K562 (cell line): ENCODE measurements at regions not wholly inside any gene's neighbourhood (a gene's known extent, or its start where the extent isn't known, plus 50 kb on each side); places are given as distances from the start of the nearest gene placed in this dataset.

Experiments used
- ATAC-seq: fragments of 200-7000 bp; cut with Tn5 transposase; 3 replicates; pipeline ENCODE4 v1.9.1; 2020; ENCODE audit warnings: moderate library complexity
- BruUV-seq: library from RNA; stranded (reverse); fragments of 400-500 nt; replicated peaks from 2 replicates; lab custom pipeline; 2021; lab: Mats Ljungman, UMichigan
- CTCF ChIA-PET: fragments of 300-600 bp; formaldehyde crosslinking; extraction: SDS; loops from one replicate; lab custom pipeline; 2021; ENCODE audit warnings: low intra/inter-chr PET ratio; lab: Yijun Ruan, JAX
- POLR2A ChIA-PET: fragments of 300-600, 350-650 bp; sonication (Branson Sonifier 250); formaldehyde crosslinking; extraction: SDS; loops from one replicate; lab custom pipeline; 2021; ENCODE audit warnings: antibody characterized with exemption, inconsistent platforms; lab: Yijun Ruan, JAX
- DNase-seq, 4 experiments: peaks; one replicate each; pipeline versions ENCODE4 v3.0.0 to v3.0.0-alpha.2; 2011 to 2018; ENCODE audit warnings: low spot score in 3 of 4, mixed read lengths in 3 of 4; ENCODE audit errors: extremely low read depth in 1 of 4
- FAIRE-seq: peaks from 2 replicates; lab custom pipeline; 2011; peaks lifted over from hg19 to GRCh38; lab: Jason Lieb, UNC
- H2AFZ ChIP-seq: 2 replicates; pipeline ENCODE4 v1.6.0; 2011; ENCODE audit warnings: low read depth, low read length, control low read depth, inconsistent platforms
- H3K27ac ChIP-seq: fragments of 200-600 bp; 3 replicates; pipeline ENCODE4 v1.8.0; 2011; ENCODE audit warnings: low read depth, mild to moderate bottlenecking, control low read depth, inconsistent platforms, low read length, moderate library complexity, mixed read lengths; ENCODE audit errors: extremely low read depth
- H3K27me3 ChIP-seq, 2 experiments: fragments of 300-600 bp in 1 of 2; 2 replicates in 1 of 2; 3 replicates in 1 of 2; pipeline versions ENCODE4 v1.6.0 to v1.8.0; 2011; ENCODE audit warnings: inconsistent platforms in 2 of 2, low read length in 2 of 2, mild to moderate bottlenecking in 1 of 2, mixed read lengths in 1 of 2, moderate library complexity in 1 of 2; ENCODE audit not compliant: control insufficient read depth in 2 of 2, insufficient read depth in 2 of 2
- H3K36me3 ChIP-seq: fragments of 300-600 bp; 3 replicates; pipeline ENCODE4 v1.8.0; 2011; ENCODE audit warnings: mild to moderate bottlenecking, low read length, inconsistent platforms; ENCODE audit not compliant: control insufficient read depth, insufficient read depth
- H3K4me1 ChIP-seq, 2 experiments: fragments of 200-600 bp in 1 of 2; replicated peaks in 1 of 2; 2 replicates in 1 of 2; 3 replicates in 1 of 2; pipeline versions ENCODE4 v1.5.1 to v1.8.0; 2011; ENCODE audit warnings: inconsistent platforms in 2 of 2, low read length in 2 of 2, mild to moderate bottlenecking in 1 of 2, mixed read lengths in 1 of 2, moderate library complexity in 1 of 2; ENCODE audit not compliant: control insufficient read depth in 2 of 2, insufficient read depth in 2 of 2
- H3K4me2 ChIP-seq: 2 replicates; pipeline ENCODE4 v1.6.1; 2011; ENCODE audit warnings: low read length, control low read depth, inconsistent platforms, mixed read lengths; ENCODE audit not compliant: insufficient read depth
- H3K4me3 ChIP-seq: fragments of 200-600 bp; sonication (generic), shearing (Covaris generic); 2 replicates; pipeline ENCODE4 v1.5.1; 2016; ENCODE audit warnings: control low read depth, inconsistent platforms
- H3K79me2 ChIP-seq: fragments of 200-600 bp; 3 replicates; pipeline ENCODE4 v1.8.0; 2011; ENCODE audit warnings: low read length, inconsistent platforms; ENCODE audit not compliant: control insufficient read depth, insufficient read depth
- H3K9ac ChIP-seq, 2 experiments: 2 replicates each; pipeline versions ENCODE4 v1.6.0 to v1.6.1; 2011; ENCODE audit warnings: low read depth in 2 of 2, low read length in 2 of 2, control low read depth in 1 of 2, inconsistent platforms in 1 of 2, mild to moderate bottlenecking in 1 of 2, mixed read lengths in 1 of 2; ENCODE audit not compliant: insufficient read depth in 1 of 2
- H3K9me1 ChIP-seq: one replicate; pipeline ENCODE4 v1.6.0; 2011; ENCODE audit warnings: inconsistent platforms, mild to moderate bottlenecking, low read length, moderate library complexity; ENCODE audit not compliant: control insufficient read depth, insufficient read depth
- H3K9me3 ChIP-seq: replicated peaks from 2 replicates; pipeline ENCODE4 v1.5.1; 2011; ENCODE audit warnings: low read depth, low read length, inconsistent platforms; ENCODE audit not compliant: control insufficient read depth, insufficient read depth
- H4K20me1 ChIP-seq: replicated peaks from 2 replicates; pipeline ENCODE4 v1.6.1; 2011; ENCODE audit warnings: low read length, inconsistent platforms, mixed read lengths; ENCODE audit not compliant: control insufficient read depth, insufficient read depth
- EZH2 ChIP-seq: IDR thresholded peaks from 2 replicates; pipeline ENCODE4 v1.6.1; 2012; ENCODE audit warnings: low read depth, mild to moderate bottlenecking, inconsistent platforms, low read length, borderline replicate concordance
- ZNF253 ChIP-seq: fragments of 250-450 bp; sonication (Bioruptor Pico); conservative IDR thresholded peaks from 2 replicates; pipeline ENCODE4 v1.6.1; 2021; ENCODE audit warnings: mild to moderate bottlenecking
- WGBS: fragments of 100-300 bp; shearing (Covaris generic); methylation state at CpG from one replicate; pipeline ENCODE4 v1.1.6; 2016; ENCODE audit warnings: low coverage, mixed read lengths; ENCODE audit not compliant: insufficient coverage; ENCODE audit errors: missing lambda C conversion rate; 5-methylcytosine and 5-hydroxymethylcytosine counted together
- in situ Hi-C: fragments of 300-500 bp; cut with MboI; formaldehyde crosslinking; loops from 4 replicates; pipeline ENCODE4 v1.15.0; 2018; ENCODE audit warnings: inconsistent platforms, mixed read lengths
- intact Hi-C: fragments of 100-400 bp; cut with micrococcal nuclease; formaldehyde crosslinking; loops from 2 replicates; pipeline ENCODE4 v1.14.2; 2022
- TF ChIP-seq, protein P1 (sequence below): fragments of 200-600 bp; sonication (generic); IDR thresholded peaks from one replicate; pipeline ENCODE4 v1.6.1; 2012; ENCODE audit warnings: mild to moderate bottlenecking, low read depth, low read length, inconsistent platforms

DNA sequence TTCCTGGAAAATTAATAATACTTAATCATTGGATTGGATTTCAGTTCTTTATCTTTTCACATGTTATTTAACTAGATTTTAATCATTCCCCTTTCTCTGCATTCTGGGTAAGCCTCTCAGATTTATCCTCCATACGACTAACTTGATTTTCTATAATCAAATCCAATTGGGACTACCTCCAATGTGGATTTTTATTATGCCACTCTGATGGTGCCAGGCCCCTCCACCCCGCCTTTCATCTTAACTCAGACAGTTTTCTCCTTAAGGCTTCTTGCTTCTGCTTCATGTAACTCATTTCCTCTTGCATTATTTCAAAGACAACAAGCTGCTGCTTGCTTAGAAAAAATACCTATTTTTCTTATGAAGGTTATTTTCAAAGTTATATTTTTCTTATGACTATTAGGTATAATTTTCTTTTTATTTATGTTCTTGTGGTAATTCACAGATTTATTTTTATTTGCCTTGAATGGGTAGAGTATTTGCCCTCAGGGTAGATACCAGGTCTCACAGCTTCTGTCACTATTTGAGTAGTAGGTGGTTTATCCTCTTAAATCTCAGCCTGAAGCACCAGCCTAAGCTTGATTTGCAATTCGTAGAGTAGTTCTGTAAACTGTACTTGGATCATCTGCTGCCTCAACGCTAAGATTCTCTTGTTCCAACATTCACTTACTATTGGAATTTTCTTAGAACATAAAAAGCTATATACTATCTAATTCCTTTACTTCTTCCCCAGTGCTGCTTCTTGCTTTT lies 659.0 kb upstream of the ARRDC3 start:
- ATAC-seq = no peak
- H3K27me3 ChIP-seq = no peaks in the 10 kb centered on the region
- TF ChIP-seq, protein P1, sequence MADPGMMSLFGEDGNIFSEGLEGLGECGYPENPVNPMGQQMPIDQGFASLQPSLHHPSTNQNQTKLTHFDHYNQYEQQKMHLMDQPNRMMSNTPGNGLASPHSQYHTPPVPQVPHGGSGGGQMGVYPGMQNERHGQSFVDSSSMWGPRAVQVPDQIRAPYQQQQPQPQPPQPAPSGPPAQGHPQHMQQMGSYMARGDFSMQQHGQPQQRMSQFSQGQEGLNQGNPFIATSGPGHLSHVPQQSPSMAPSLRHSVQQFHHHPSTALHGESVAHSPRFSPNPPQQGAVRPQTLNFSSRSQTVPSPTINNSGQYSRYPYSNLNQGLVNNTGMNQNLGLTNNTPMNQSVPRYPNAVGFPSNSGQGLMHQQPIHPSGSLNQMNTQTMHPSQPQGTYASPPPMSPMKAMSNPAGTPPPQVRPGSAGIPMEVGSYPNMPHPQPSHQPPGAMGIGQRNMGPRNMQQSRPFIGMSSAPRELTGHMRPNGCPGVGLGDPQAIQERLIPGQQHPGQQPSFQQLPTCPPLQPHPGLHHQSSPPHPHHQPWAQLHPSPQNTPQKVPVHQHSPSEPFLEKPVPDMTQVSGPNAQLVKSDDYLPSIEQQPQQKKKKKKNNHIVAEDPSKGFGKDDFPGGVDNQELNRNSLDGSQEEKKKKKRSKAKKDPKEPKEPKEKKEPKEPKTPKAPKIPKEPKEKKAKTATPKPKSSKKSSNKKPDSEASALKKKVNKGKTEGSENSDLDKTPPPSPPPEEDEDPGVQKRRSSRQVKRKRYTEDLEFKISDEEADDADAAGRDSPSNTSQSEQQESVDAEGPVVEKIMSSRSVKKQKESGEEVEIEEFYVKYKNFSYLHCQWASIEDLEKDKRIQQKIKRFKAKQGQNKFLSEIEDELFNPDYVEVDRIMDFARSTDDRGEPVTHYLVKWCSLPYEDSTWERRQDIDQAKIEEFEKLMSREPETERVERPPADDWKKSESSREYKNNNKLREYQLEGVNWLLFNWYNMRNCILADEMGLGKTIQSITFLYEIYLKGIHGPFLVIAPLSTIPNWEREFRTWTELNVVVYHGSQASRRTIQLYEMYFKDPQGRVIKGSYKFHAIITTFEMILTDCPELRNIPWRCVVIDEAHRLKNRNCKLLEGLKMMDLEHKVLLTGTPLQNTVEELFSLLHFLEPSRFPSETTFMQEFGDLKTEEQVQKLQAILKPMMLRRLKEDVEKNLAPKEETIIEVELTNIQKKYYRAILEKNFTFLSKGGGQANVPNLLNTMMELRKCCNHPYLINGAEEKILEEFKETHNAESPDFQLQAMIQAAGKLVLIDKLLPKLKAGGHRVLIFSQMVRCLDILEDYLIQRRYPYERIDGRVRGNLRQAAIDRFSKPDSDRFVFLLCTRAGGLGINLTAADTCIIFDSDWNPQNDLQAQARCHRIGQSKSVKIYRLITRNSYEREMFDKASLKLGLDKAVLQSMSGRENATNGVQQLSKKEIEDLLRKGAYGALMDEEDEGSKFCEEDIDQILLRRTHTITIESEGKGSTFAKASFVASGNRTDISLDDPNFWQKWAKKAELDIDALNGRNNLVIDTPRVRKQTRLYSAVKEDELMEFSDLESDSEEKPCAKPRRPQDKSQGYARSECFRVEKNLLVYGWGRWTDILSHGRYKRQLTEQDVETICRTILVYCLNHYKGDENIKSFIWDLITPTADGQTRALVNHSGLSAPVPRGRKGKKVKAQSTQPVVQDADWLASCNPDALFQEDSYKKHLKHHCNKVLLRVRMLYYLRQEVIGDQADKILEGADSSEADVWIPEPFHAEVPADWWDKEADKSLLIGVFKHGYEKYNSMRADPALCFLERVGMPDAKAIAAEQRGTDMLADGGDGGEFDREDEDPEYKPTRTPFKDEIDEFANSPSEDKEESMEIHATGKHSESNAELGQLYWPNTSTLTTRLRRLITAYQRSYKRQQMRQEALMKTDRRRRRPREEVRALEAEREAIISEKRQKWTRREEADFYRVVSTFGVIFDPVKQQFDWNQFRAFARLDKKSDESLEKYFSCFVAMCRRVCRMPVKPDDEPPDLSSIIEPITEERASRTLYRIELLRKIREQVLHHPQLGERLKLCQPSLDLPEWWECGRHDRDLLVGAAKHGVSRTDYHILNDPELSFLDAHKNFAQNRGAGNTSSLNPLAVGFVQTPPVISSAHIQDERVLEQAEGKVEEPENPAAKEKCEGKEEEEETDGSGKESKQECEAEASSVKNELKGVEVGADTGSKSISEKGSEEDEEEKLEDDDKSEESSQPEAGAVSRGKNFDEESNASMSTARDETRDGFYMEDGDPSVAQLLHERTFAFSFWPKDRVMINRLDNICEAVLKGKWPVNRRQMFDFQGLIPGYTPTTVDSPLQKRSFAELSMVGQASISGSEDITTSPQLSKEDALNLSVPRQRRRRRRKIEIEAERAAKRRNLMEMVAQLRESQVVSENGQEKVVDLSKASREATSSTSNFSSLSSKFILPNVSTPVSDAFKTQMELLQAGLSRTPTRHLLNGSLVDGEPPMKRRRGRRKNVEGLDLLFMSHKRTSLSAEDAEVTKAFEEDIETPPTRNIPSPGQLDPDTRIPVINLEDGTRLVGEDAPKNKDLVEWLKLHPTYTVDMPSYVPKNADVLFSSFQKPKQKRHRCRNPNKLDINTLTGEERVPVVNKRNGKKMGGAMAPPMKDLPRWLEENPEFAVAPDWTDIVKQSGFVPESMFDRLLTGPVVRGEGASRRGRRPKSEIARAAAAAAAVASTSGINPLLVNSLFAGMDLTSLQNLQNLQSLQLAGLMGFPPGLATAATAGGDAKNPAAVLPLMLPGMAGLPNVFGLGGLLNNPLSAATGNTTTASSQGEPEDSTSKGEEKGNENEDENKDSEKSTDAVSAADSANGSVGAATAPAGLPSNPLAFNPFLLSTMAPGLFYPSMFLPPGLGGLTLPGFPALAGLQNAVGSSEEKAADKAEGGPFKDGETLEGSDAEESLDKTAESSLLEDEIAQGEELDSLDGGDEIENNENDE = no peak
- TF ChIP-seq EZH2 = no peak
- TF ChIP-seq ZNF253 (CRISPR knock-in tag) = no peak
- TF ChIP-seq, all 486 proteins: peak for 0
- Histone ChIP-seq H3K9me1 (no peaks in the 10 kb centered on the region), H3K27ac (no peak overlapping the region), H3K36me3 (no peaks in the 10 kb centered on the region), H3K4me1 (no peaks in the 10 kb centered on the region), H3K9ac (no peak overlapping the region), H3K4me3 (no peak overlapping the region), H3K4me2 (no peak overlapping the region), H2AFZ (no peak overlapping the region), H4K20me1 (no peaks in the 10 kb centered on the region), H3K79me2 (no peaks in the 10 kb centered on the region), H3K9me3 (no peaks in the 10 kb centered on the region)
- 0% methylated on average over 4 of the region's 4 CpGs for WGBS
- no peak for DNase-seq
- no peak for FAIRE-seq
- in situ Hi-C loops = no loop called here
- CTCF ChIA-PET = no interaction called here
- intact Hi-C loops = no loop called here
- no TSS peak for BruUV-seq
- POLR2A ChIA-PET = no interaction called here
